ENCODE measurements at regions not wholly inside any gene's neighbourhood (a gene's known extent, or its start where the extent isn't known, plus 50 kb on each side); places are given as distances from the start of the nearest gene placed in this dataset.

GRCh38 chr17:74113952-74114351 is 89.5 kb upstream of the RPL38 start:
- no peak overlapping the region for H3K27ac ChIP-seq (ENCODE audit: low read depth, low read length, poor library complexity, severe bottlenecking)
- H4K20me1 ChIP-seq (ENCODE audit: insufficient read depth, low read length), result no peaks in the 10 kb centered on the region
- TF ChIP-seq EZH2 (IDR thresholded peaks at IDR 0.05; ENCODE audit: borderline replicate concordance, low read length) (no peak), CTCF (IDR thresholded peaks at IDR 0.05; ENCODE audit: low read length) (no peak)
- H3K36me3 ChIP-seq (ENCODE audit: insufficient read depth, low read length), result no peaks in the 10 kb centered on the region
- H2AFZ ChIP-seq (ENCODE audit: low read length), result no peak overlapping the region
- no peaks in the 10 kb centered on the region for H3K4me1 ChIP-seq (ENCODE audit: insufficient read depth, low read length, severe bottlenecking)
- H3K9ac ChIP-seq (ENCODE audit: low read length), result no peak overlapping the region
- no peaks in the 10 kb centered on the region for H3F3A ChIP-seq (ENCODE audit: insufficient read depth, low read length)
- no peaks in the 10 kb centered on the region for H3K9me3 ChIP-seq (ENCODE audit: low read length)
- no peaks in the 10 kb centered on the region for H3K9me2 ChIP-seq (ENCODE audit: low read depth, low read length)
- no peak overlapping the region for H3K4me2 ChIP-seq (ENCODE audit: low read length)
- no peaks in the 10 kb centered on the region; the same call in 1 of the 2 replicates for H3K27me3 ChIP-seq (ENCODE audit: insufficient read depth, low read length)
- no peaks in the 10 kb centered on the region for H3K79me2 ChIP-seq (ENCODE audit: insufficient read depth, low read length)
- H3K4me3 ChIP-seq (ENCODE audit: low read depth, low read length, poor library complexity, severe bottlenecking), result no peak overlapping the region

GRCh38 chr17:74114881-74115470 is 88.5 kb upstream of the RPL38 start:
- H3K4me3 ChIP-seq (ENCODE audit: low read depth, low read length, poor library complexity, severe bottlenecking), result no peak overlapping the region
- no peaks in the 10 kb centered on the region for H4K20me1 ChIP-seq (ENCODE audit: insufficient read depth, low read length)
- no peak overlapping the region for H3K9ac ChIP-seq (ENCODE audit: low read length)
- no peaks in the 10 kb centered on the region for H3K36me3 ChIP-seq (ENCODE audit: insufficient read depth, low read length)
- no peaks in the 10 kb centered on the region for H3K4me1 ChIP-seq (ENCODE audit: insufficient read depth, low read length, severe bottlenecking)
- H3F3A ChIP-seq (ENCODE audit: insufficient read depth, low read length), result no peaks in the 10 kb centered on the region
- H3K4me2 ChIP-seq (ENCODE audit: low read length), result no peak overlapping the region
- H3K27me3 ChIP-seq (ENCODE audit: insufficient read depth, low read length), result no peaks in the 10 kb centered on the region; the same call in 1 of the 2 replicates
- no peak overlapping the region for H3K27ac ChIP-seq (ENCODE audit: low read depth, low read length, poor library complexity, severe bottlenecking)
- no peak for TF ChIP-seq CTCF (IDR thresholded peaks at IDR 0.05; ENCODE audit: low read length)
- no peak for TF ChIP-seq EZH2 (IDR thresholded peaks at IDR 0.05; ENCODE audit: borderline replicate concordance, low read length)
- no peaks in the 10 kb centered on the region for H3K9me3 ChIP-seq (ENCODE audit: low read length)
- H2AFZ ChIP-seq (ENCODE audit: low read length), result no peak overlapping the region
- no peaks in the 10 kb centered on the region for H3K9me2 ChIP-seq (ENCODE audit: low read depth, low read length)
- no peaks in the 10 kb centered on the region for H3K79me2 ChIP-seq (ENCODE audit: insufficient read depth, low read length)

- H3K9ac ChIP-seq (ENCODE audit: low read length), result no peak overlapping the region
- no peaks in the 10 kb centered on the region for H3F3A ChIP-seq (ENCODE audit: insufficient read depth, low read length)
- H3K4me1 ChIP-seq (ENCODE audit: insufficient read depth, low read length, severe bottlenecking), result no peaks in the 10 kb centered on the region
- H3K9me2 ChIP-seq (ENCODE audit: low read depth, low read length), result no peaks in the 10 kb centered on the region
- H3K4me2 ChIP-seq (ENCODE audit: low read length), result no peak overlapping the region
- no peaks in the 10 kb centered on the region for H3K79me2 ChIP-seq (ENCODE audit: insufficient read depth, low read length)
- H3K4me3 ChIP-seq (ENCODE audit: low read depth, low read length, poor library complexity, severe bottlenecking), result no peak overlapping the region
- no peak overlapping the region for H3K27ac ChIP-seq (ENCODE audit: low read depth, low read length, poor library complexity, severe bottlenecking)
- no peaks in the 10 kb centered on the region for H3K36me3 ChIP-seq (ENCODE audit: insufficient read depth, low read length)
- H3K27me3 ChIP-seq (ENCODE audit: insufficient read depth, low read length), result no peaks in the 10 kb centered on the region; the same call in 1 of the 2 replicates
- H3K9me3 ChIP-seq (ENCODE audit: low read length), result no peaks in the 10 kb centered on the region
- H4K20me1 ChIP-seq (ENCODE audit: insufficient read depth, low read length), result no peaks in the 10 kb centered on the region
- TF ChIP-seq CTCF (IDR thresholded peaks at IDR 0.05; ENCODE audit: low read length) (no peak), EZH2 (IDR thresholded peaks at IDR 0.05; ENCODE audit: borderline replicate concordance, low read length) (no peak)
- H2AFZ ChIP-seq (ENCODE audit: low read length), result no peak overlapping the region
Observed at GRCh38 chr17:74115586-74115985, 87.9 kb upstream of the RPL38 start.

Measured in OCI-LY1 (cell line).